HL-60/S4 (cell line): ENCODE measurements at regions not wholly inside any gene's neighbourhood (a gene's known extent, or its start where the extent isn't known, plus 50 kb on each side); places are given as distances from the start of the nearest gene placed in this dataset.

Experiments used
- in situ Hi-C: fragments of 300-500 bp; cut with MboI; formaldehyde crosslinking; loops from 2 replicates; pipeline ENCODE4 v1.14.3; 2022; ENCODE audit warnings: low sequenced_read_pairs

DNA sequence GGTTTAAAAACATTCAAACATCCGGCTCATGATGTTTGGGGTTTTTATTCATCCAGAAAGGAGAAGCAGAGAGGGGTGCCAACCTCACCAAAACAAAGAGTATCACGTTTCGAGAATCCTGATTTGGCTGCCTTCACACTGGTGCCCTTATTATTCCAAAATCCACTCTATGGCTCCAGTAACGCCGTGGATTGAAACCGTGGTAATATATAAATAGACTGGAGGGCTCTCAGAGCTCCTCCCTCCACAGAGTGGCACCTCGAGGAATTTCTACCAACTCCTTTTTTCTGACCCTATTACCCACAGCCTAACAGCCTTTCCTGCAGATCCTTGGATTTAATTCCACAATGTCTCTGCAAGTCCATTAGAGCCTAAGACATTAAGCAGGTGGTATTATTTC is 353.6 kb downstream of the CRPPA start:
- in situ Hi-C loops = loop anchor here (25.0 kb wide), 1 partner anchor 1355 kb away; no protein-coding TSS in a partner anchor

DNA sequence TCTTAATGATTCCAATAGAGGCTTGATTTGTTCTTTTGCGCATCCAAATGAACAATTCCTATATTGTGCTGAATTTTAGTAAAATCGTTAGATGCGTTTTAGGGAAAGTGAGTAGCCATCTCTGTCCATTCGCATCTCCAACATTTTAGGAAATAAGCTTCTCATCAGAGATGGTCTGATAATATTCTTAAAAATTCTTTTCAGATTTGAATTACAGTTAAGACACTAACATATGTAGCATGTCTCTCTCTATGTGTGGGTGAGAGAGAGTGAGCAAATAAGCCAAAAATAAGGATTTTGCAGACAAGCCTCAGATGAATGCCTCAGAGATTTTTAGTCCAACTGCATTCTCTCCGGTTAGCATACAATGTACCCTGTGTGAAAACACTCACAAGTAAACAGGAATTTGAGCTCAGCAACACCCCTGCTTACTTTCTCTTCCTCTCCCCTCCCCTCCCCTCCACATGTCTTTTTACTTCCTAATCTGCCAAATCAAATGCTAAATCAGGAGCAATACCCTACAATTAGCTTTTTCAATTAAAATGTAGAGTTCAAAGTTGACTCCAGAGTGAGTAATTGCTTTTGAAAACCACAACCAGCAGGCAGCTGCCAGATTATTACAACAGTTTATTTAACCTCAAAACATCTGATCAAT is 354.4 kb downstream of the CRPPA start:
- in situ Hi-C loops = loop anchor here (25.0 kb wide), 1 partner anchor 1355 kb away; no protein-coding TSS in a partner anchor

DNA sequence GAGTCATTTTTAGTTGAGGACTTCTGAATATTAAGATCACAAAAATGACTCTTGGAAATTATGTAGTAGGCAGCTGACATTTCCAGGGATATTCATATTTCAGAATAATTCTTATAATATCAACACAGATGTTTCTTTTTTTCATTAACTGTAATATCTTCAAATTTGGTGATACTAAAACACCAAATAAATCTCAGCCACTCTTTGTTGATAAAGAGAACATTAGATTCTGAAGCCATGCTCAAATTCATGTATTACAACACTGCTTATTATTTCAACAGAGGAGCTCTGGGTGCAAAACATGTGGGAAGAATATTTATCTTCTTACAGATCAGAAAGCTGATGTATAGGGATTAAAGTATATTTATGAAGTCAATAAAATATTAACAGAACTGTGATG is 355.4 kb downstream of the CRPPA start:
- in situ Hi-C loops = loop anchor here (25.0 kb wide), 1 partner anchor 1354 kb away; no protein-coding TSS in a partner anchor

DNA sequence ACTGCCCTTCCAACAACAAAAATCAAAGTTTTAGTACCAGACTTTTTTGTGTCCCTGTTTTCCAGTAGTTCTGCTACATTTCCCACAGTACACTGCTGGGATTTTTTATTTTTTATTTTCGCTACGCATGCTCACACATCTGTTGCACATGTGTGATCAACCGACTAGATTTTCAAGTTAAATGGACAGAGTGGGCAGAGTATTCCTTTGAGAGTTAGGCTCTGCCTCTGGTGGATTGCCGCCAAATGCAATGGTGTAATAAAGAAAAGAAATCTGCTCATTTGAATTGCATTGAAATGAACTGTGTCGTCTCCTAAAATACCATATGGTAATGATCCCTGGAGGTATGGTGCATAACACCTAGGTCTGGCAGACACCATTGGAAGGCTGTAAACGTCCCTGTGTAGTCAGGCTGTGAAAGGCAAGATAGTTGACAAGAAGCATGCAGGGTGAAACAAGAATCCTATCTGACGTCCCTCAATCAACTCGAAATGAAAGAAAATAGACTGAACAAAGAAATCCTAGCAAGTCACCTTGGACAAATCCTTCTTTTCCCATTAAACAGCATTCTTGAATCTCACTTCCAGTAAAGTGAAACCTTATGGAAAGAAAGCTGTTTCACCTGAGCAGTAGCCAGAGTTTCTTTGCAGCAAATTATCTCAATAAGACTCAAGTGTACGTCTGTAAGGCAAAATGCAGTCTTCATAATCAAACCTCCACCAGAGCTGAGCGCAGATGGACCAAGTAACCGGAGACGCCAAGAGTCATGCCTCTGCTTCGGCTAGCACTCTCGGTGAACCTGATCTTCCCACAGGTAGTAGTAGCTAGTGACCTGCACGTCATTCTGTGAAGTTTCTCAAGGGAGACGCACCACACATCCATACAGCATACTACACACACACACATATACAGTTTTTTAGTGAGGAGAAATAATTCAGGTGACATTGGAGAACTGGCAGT is 357.3 kb downstream of the CRPPA start:
- in situ Hi-C loops = loop anchor here (25.0 kb wide), 1 partner anchor 1352 kb away; no protein-coding TSS in a partner anchor

DNA sequence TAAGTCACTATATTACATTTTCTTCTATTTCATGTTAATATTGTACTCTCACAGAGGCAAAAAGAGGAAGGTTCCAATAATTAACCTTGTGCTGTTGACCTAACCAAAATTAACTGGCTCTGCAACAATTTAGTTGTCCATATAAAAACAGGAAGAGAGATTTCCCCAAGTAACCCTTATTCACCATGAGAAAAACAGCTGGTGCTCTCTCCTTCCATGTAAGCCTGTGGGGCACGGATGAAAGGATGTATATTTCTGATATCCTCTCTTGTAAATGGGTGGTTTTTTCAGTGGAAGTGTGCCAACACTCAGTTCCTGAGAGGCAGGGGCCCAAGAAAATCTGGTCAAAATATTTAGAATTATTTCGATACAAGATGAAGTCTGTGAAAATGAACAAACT is 358.1 kb downstream of the CRPPA start:
- in situ Hi-C loops = loop anchor here (25.0 kb wide), 1 partner anchor 1351 kb away; no protein-coding TSS in a partner anchor

DNA sequence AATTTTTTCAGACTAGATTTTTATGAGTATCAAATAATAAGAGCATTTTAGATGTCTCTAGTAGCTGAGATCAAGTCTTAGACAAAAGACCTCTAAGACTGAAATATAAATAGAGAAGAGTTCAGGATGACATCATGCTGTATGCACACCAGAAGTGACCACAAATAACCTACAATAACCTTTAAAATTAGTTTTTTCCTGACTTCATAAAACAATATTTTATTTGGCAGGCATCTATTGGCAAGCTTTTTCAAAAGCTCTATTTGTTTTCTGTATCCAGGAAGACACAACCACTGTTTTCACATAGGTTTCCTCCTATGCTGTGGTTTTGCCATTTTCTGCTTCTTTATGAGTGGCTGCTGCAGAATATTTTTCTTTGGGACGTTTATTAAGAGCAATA is 359.1 kb downstream of the CRPPA start:
- in situ Hi-C loops = loop anchor here (25.0 kb wide), 1 partner anchor 1350 kb away; no protein-coding TSS in a partner anchor

DNA sequence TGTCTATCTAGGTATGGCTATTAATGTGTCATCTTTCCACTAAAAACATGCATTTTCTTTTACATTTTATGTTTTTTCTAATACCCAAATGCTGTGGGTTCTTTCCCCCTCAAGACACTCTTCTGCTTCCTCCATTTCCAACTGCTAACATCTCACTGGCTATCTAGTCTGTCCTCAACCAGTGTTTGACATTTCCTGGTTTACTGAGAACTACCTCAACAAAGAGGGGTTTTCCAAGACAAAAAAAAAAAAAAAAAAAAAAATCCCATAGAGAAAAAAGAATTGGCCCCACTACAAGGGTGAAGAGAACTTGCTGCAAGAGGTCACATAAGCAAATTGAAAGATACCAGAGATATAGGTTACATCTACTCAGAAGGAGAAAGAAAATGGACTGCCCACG is 359.7 kb downstream of the CRPPA start:
- in situ Hi-C loops = loop anchor here (25.0 kb wide), 1 partner anchor 1349 kb away; no protein-coding TSS in a partner anchor

DNA sequence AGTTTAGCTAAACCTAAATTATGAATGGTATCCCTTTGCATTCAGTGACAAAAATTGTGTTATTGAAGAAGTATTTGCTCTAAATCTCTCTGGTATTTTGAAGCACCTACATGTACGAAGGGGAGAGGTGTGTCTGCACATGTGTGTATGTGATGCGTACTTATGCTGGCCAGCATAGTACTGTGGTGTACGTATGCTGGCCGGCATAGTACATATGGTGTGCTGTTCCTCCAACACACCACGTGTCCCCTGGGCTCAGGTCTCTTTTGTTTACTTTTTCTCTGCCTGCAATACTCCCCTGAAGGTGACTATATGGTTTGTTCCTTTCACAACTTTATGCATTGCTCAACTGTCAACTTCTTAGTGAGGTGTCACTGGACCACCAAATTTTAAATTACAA is 360.3 kb downstream of the CRPPA start:
- in situ Hi-C loops = loop anchor here (25.0 kb wide), 1 partner anchor 1349 kb away; no protein-coding TSS in a partner anchor

DNA sequence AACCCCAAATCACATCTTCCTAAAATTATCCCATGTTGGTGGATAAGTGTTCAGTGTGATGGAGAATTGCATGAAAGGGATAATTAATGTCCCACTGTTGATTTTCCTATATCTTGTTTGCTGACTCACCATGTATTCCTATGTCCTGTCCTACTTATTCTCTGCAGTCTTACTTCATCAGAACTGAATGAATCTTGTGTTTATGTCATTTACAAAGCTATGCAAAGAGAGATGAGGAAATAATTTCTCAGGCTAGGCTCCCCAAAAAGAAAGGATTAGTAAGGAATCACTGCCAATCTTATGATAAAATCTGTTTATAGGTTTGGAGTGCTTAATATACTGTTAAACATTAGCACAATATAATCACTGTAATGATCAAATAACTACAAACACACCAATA is 360.8 kb downstream of the CRPPA start:
- in situ Hi-C loops = loop anchor here (25.0 kb wide), 1 partner anchor 1348 kb away; no protein-coding TSS in a partner anchor

DNA sequence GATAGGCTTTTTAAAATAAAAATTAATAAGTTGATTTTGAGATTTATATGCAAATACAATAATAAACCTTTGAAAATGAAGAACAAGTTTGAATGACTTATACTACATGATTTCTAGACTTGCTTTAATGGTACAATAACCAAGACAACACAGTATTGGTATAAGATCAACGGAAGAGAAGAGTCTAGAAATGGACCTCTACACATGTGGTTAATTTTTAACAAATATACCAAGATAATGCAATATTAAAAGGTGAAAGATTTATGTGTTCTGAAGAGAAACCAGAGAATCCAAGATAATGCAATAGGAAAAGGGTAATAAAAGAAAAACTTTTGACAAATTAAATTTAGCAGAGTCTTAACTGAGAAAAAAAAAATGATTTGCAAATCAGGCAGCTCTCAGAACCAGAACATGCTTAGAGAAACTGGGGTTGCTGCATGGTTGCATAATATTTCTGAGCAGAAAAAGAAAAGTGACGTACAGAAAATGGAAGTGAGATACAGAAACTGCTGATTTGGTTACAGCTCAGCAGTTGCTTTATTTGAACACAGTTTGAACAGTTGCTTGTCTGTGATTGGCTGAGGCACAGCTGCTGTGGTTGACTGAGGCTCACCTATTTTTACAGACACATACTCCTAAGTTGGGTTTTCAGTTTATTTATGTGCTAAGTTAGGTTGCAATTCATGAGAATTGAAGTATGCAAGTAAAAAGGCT is 365.9 kb downstream of the CRPPA start:
- in situ Hi-C loops = loop anchor here (25.0 kb wide), 1 partner anchor 1343 kb away; no protein-coding TSS in a partner anchor

DNA sequence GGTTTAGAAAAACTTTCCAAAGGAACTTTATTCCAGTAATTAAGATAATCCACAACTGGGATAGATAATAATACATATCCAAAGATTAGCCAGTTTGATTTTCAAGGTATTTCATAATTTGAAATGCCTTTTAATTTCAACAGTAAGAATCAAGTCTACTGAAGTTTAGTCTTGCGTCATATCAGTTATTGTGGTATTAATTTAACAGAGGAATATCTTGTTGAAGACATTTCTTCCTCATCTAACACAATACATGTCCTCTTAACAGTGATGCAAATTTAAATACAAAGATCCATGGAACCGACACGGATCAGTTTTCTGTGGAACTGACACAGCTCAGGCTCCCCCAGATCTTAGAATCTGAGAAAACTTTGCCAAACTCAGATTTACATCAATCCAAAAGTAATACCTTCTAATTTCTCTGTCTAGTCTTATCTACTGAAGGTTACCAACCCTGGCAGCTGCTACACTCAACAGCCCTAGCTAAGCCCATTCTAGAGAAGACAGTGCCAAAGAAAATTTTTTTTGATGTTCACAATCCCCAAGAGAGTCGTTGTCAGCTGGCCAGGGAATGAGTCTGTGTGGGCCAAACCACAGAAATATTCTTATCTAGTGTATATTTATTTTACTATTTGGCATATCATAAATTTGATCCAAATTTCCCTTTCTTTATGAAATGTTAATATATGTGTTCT is 365.2 kb upstream of the MEOX2 start:
- in situ Hi-C loops = loop anchor here (25.0 kb wide), 1 partner anchor 1339 kb away; no protein-coding TSS in a partner anchor

DNA sequence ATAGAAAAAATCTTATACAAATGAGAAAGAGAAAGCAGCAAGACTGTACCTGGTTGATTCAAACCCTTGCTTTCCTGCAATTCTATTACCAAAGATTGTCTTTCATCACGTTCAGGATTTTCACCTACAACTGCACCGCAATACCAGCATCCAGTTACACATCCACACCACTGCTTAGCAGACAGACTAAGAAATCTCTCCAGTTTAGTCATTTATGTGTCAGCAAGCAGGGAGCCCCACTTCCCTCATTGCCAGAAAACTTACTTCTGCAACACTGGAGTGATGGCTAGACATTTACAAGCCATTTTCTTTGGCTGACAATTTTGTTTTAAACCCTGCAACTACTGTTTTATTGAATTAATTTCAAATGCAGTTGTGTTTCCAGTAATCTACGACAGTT is 359.6 kb upstream of the MEOX2 start:
- in situ Hi-C loops = no loop called here

DNA sequence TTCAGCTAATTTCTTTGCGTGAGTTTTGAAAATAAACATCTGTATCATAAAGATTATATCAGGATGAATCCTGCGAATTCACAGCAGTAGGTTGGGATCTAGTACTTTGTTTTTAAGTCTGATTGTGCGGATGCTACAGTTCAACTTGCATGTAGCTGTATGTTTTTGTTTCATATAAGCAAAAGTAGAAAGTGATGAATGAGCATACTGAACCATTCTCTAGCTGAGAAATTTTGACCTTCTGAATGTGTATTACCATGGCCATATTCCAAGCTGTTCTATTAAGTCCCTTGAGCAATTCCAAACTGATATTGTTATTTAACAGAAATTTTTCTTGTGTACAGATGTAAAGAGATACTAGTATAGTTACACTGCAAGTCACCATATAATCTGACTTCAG is 358.8 kb upstream of the MEOX2 start:
- in situ Hi-C loops = no loop called here

DNA sequence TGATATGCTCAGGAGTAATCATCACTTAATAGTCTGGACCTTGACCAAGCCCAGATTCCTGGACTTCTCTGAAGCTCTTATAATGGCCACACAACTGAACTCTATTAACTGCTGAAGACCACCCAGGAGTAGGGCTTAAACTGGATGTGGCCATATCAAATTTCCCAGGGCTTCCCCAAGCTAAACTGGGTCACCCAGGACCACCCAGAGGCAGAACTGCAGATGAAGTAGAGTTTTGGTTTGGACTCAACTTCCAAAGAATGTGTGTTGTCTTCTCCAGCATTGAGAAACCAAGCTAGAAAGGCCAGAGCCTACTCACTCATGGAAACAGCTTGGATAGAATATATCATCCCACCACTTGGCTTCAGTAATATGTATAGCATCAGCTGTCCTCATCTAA is 358.2 kb upstream of the MEOX2 start:
- in situ Hi-C loops = no loop called here

DNA sequence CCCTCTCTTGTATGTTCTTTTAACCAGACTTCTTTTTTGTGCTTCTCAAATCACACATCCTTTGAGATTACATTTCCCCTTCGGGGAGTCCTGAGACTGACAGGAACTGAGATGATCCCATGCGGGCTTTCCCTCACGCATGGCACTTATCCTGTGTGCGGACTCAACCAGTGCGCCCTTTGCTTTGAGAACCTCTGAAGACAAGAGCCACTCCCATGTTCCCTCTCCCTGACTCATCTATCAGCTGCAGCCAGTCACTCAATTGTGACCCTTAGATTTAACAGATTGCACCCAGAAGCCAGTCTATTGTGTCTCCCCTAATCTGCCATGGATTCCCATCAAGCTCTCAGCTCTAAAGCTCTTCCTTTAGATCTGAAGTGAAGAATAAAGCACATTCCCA is 353.9 kb upstream of the MEOX2 start:
- in situ Hi-C loops = no loop called here

DNA sequence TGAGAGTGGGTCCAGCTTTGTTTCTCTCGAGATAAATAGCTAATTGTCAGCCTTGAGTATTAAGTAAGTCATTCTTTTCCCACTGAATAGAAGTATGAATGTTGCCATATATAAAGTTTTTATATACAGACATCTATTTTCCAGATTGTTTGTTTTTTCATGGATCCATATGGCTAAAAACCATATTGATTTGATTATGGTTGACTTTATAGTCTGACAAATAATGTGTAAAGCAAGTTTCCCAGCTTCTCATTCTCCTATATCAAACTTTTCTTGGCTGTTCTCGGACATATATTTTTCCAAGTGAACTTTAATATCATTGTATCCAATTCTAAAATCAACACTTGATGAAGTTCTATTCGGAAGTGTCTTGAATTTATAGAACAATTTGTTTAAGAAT is 352.4 kb upstream of the MEOX2 start:
- in situ Hi-C loops = no loop called here

DNA sequence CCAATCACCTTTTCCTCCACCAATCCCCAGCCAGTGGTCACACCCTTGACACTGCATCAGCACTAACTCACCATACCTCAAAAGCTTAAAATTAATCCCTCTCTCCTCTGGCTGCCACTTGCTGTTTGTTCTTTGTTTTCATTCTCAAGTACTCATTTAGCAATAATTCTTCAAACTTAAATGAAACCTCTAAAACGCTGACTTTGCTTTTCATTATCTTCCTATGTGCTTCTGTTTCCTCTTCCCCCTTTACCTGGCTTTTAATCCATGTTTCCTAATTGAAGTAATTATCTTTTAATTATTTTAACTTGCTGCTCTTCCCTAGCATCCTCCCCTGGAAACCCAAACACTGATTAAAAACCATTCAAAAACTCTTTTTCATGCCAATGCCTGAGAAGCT is 348.9 kb upstream of the MEOX2 start:
- in situ Hi-C loops = no loop called here

DNA sequence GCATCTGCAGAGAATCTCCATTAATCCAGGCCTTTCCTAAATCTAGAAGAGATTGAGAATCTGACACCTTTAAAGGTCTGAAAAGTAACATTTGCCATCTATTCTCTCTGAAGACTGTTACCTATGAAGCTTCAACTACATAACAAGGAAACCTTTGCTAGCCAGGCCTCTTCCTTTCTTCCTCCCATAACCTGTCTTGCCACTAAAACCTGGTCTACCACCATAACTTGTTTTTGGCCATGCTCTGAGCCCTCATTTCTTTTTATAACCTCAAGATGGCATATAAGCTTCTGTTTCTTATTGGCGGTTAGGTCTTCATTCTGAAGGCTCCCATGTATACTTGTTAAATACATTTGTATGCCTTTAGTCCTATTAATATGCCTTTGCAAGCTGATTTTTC is 348.4 kb upstream of the MEOX2 start:
- in situ Hi-C loops = no loop called here

DNA sequence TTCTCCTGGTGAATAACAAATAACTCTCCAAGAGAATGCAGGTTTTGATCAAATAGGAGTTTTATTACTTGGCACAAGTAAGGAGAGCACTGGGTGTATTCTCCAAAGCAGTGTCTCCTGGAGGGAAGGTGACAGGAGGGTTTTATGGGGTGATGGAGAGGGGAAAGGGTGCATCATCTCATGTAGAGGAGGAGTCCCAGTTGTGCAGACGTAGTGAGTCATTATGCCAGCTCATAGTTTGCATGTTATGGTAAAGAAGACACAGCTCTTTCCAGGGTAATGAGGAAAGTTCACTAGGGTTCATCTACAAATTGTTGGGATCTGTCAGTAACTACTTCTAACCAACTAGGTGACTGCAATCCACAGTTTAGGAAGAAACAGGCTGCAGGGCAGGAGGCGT is 347.9 kb upstream of the MEOX2 start:
- in situ Hi-C loops = no loop called here

DNA sequence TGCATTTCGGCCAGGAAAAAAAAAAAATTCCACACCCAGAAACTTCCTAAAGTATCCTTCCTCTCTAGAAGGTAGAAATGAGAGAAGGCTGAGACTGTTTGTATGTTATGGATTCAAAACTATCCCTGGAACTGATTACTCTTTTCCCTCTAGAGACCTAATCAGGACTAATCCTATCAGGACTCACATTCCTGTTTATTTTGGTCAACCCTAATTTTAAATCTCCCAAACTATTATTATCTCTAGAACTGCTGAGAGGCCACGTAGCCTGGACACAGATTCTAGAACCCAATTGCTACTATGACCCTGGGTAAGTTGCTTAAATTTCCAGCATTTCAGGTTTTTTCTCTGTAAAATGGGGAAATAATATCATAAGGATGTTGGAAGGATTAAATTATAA is 346.8 kb upstream of the MEOX2 start:
- in situ Hi-C loops = no loop called here
